OCI-LY3 (cell line): ENCODE measurements at regions not wholly inside any gene's neighbourhood (a gene's known extent, or its start where the extent isn't known, plus 50 kb on each side); places are given as distances from the start of the nearest gene placed in this dataset.

Experiments
- H2AFZ ChIP-seq: fragments of 200-600, 300-600 bp; shearing (Covaris generic); 2 replicates; pipeline ENCODE4 v1.6.0; 2014; ENCODE audit warnings: antibody characterized with exemption, low read depth, low read length
- H3K27ac ChIP-seq: fragments of 200-600, 300-600 bp; sonication (generic); 2 replicates; pipeline ENCODE4 v1.5.1; 2014; ENCODE audit warnings: mild to moderate bottlenecking, low read length, moderate library complexity, mixed read lengths
- H3K27me3 ChIP-seq: fragments of 200-600, 300-600 bp; sonication (generic); 2 replicates; pipeline ENCODE4 v1.6.1; 2014; ENCODE audit warnings: low read depth, low read length, mixed read lengths
- H3K36me3 ChIP-seq: fragments of 200-600, 300-600 bp; sonication (generic); replicated peaks from 2 replicates; pipeline ENCODE3; 2014; ENCODE audit warnings: low read depth, low read length, mixed read lengths
- H3K4me1 ChIP-seq: fragments of 300-600, 200-600 bp; sonication (generic); 2 replicates; pipeline ENCODE4 v1.6.1; 2014; ENCODE audit warnings: low read length, mixed read lengths
- H3K4me2 ChIP-seq: fragments of 200-600, 300-600 bp; sonication (generic); 2 replicates; pipeline ENCODE4 v1.6.1; 2014; ENCODE audit warnings: low read length, mixed read lengths
- H3K4me3 ChIP-seq: fragments of 300-600, 200-600 bp; sonication (generic); 2 replicates; pipeline ENCODE4 v1.5.1; 2014; ENCODE audit warnings: antibody characterized with exemption, mild to moderate bottlenecking, low read length, moderate library complexity
- H3K79me2 ChIP-seq: fragments of 300-600, 200-600 bp; shearing (Covaris generic); 2 replicates; pipeline ENCODE4 v1.6.1; 2014; ENCODE audit warnings: mild to moderate bottlenecking, low read length, mixed read lengths
- H3K9ac ChIP-seq: fragments of 300-600, 200-600 bp; shearing (Covaris generic); 2 replicates; pipeline ENCODE4 v1.6.0; 2014; ENCODE audit warnings: mild to moderate bottlenecking, low read length, moderate library complexity
- H3K9me3 ChIP-seq: fragments of 200-600, 300-600 bp; shearing (Covaris generic); 2 replicates; pipeline ENCODE4 v1.6.1; 2014; ENCODE audit warnings: low read length, mixed read lengths; ENCODE audit not compliant: insufficient read depth
- H4K20me1 ChIP-seq: fragments of 200-600, 300-600 bp; sonication (generic); 2 replicates; pipeline ENCODE4 v1.6.1; 2016; ENCODE audit warnings: low read length, mixed read lengths; ENCODE audit not compliant: insufficient read depth
- EZH2phosphoT487 ChIP-seq: fragments of 200-600 bp; shearing (Covaris generic); IDR thresholded peaks from 2 replicates; pipeline ENCODE4 v1.6.1; 2018; ENCODE audit warnings: antibody characterized with exemption, mixed run types, low read depth
- TF ChIP-seq, protein P1 (sequence below): fragments of 200-600, 300-600 bp; sonication (generic); IDR thresholded peaks from 2 replicates; pipeline ENCODE4 v1.5.1; 2014; ENCODE audit warnings: antibody characterized with exemption, low read length, low read depth

- H3K9me3 ChIP-seq, result no peaks in the 10 kb centered on the region
- peaks cover 28% of the 10 kb centered on the region for H3K27me3 ChIP-seq
- H3K4me1 ChIP-seq, result no peaks in the 10 kb centered on the region
- H4K20me1 ChIP-seq, result no peaks in the 10 kb centered on the region
- no peak for TF ChIP-seq EZH2phosphoT487
- TF ChIP-seq, protein P1, sequence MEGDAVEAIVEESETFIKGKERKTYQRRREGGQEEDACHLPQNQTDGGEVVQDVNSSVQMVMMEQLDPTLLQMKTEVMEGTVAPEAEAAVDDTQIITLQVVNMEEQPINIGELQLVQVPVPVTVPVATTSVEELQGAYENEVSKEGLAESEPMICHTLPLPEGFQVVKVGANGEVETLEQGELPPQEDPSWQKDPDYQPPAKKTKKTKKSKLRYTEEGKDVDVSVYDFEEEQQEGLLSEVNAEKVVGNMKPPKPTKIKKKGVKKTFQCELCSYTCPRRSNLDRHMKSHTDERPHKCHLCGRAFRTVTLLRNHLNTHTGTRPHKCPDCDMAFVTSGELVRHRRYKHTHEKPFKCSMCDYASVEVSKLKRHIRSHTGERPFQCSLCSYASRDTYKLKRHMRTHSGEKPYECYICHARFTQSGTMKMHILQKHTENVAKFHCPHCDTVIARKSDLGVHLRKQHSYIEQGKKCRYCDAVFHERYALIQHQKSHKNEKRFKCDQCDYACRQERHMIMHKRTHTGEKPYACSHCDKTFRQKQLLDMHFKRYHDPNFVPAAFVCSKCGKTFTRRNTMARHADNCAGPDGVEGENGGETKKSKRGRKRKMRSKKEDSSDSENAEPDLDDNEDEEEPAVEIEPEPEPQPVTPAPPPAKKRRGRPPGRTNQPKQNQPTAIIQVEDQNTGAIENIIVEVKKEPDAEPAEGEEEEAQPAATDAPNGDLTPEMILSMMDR, result no peak
- no peak overlapping the region for H3K4me2 ChIP-seq
- H3K9ac ChIP-seq, result no peak overlapping the region
- H3K36me3 ChIP-seq, result no peaks in the 10 kb centered on the region
- no peaks in the 10 kb centered on the region for H3K79me2 ChIP-seq
- no peak overlapping the region for H3K27ac ChIP-seq
- no peak overlapping the region for H2AFZ ChIP-seq
- H3K4me3 ChIP-seq, result no peak overlapping the region
These were observed 140.5 kb upstream of the LHX5 start for GRCh38 chr12:113612076-113612728.

DNA sequence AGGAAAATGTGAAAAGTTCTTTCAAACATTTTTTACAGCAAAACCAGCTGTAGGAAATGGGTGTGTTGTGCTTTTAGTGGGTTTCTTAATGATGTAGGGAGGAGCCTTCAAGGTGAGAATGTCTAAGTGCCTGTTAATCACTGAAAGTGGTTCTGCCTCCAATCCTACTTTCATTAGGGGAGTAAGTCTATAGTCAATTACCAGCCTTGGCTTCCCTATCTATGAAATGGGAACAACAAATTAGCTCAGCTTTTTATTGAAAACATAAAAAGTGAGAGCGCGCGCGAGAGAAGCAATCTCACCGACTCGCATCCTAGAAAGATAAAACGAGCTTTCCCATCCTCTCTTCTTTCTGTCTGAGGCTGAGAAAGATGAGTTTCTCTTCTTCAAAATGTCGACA is 140.0 kb upstream of the LHX5 start:
- TF ChIP-seq EZH2phosphoT487, result no peak
- TF ChIP-seq, protein P1, result no peak
- H3K36me3 ChIP-seq, result no peaks in the 10 kb centered on the region
- no peak overlapping the region for H3K4me2 ChIP-seq
- H4K20me1 ChIP-seq, result no peaks in the 10 kb centered on the region
- no peaks in the 10 kb centered on the region for H3K79me2 ChIP-seq
- H3K9me3 ChIP-seq, result no peaks in the 10 kb centered on the region
- H3K27ac ChIP-seq, result no peak overlapping the region
- no peak overlapping the region for H2AFZ ChIP-seq
- no peak overlapping the region for H3K9ac ChIP-seq
- no peak overlapping the region for H3K4me3 ChIP-seq
- no peaks in the 10 kb centered on the region for H3K4me1 ChIP-seq
- peaks cover 28% of the 10 kb centered on the region for H3K27me3 ChIP-seq

GRCh38 chr12:113610698-113611097 is 139.0 kb upstream of the LHX5 start:
- Histone ChIP-seq H3K27me3 (peaks cover 28% of the 10 kb centered on the region), H2AFZ (no peak overlapping the region), H3K4me1 (no peaks in the 10 kb centered on the region), H3K27ac (no peak overlapping the region), H3K36me3 (no peaks in the 10 kb centered on the region), H3K4me2 (no peak overlapping the region), H3K9ac (no peak overlapping the region), H4K20me1 (no peaks in the 10 kb centered on the region), H3K9me3 (no peaks in the 10 kb centered on the region), H3K79me2 (no peaks in the 10 kb centered on the region), H3K4me3 (no peak overlapping the region)
- TF ChIP-seq, protein P1, result no peak
- no peak for TF ChIP-seq EZH2phosphoT487

DNA sequence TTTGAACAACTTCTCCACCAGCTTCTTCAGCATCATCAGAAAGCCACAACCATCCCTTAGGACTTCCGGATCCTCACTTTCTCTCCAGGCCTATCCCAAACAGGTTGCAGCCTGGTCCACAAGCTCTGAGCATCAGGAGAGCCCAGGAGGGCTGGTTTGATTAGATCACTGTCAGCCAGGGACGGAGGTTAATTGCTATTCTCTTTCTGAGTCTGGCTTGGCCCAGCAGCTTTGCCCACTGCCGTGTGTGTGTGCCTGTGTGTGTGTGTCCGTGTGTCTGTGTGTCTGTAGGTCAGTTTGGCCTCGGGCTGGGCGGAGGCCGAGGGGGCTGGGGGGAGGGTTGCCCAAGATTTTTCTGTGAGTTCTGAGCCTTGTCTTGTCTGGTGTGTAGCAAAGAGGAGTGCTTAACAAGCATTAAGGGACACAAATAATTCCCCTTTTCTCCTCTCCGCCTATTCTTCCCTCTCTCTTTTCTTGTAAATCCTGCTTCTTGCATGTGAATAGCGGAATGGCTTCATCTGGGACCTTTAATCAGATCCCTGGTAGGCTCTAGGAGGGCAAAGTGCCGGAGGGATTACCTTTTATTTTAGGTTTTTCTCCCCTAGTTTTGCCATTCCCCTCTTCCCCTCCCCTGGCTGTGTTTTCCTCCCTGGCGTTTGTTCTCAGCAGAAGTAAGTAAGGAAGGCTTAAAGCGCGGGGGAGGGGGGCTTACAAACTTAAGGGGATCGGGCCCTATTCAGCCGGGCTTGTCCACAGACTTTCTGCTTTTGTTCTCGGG is 138.2 kb upstream of the LHX5 start:
- Histone ChIP-seq H3K9me3 (no peaks in the 10 kb centered on the region), H2AFZ (no peak overlapping the region), H3K4me3 (no peak overlapping the region), H3K9ac (no peak overlapping the region), H4K20me1 (no peaks in the 10 kb centered on the region), H3K27me3 (peaks cover 28% of the 10 kb centered on the region), H3K27ac (no peak overlapping the region), H3K36me3 (no peaks in the 10 kb centered on the region), H3K79me2 (no peaks in the 10 kb centered on the region), H3K4me2 (no peak overlapping the region), H3K4me1 (no peaks in the 10 kb centered on the region)
- no peak for TF ChIP-seq EZH2phosphoT487
- TF ChIP-seq, protein P1, result no peak
